IMR-90 (cell line): ENCODE measurements at regions not wholly inside any gene's neighbourhood (a gene's known extent, or its start where the extent isn't known, plus 50 kb on each side); places are given as distances from the start of the nearest gene placed in this dataset.

Experiments used
- ATAC-seq: fragments of 200-7000 bp; cut with Tn5 transposase; 2 replicates; pipeline ENCODE4 v1.9.1; 2020; ENCODE audit warnings: low read depth, mild to moderate bottlenecking, moderate library complexity
- BruUV-seq: library from RNA; stranded (reverse); fragments of 400-500 nt; replicated peaks from 2 replicates; lab custom pipeline; 2021; lab: Mats Ljungman, UMichigan
- CTCF ChIA-PET: fragments of 300-600 bp; formaldehyde crosslinking; extraction: SDS; loops from one replicate; lab custom pipeline; 2021; ENCODE audit warnings: antibody characterized with exemption; lab: Yijun Ruan, JAX
- POLR2A ChIA-PET: fragments of 300-600 bp; sonication (Branson Sonifier 250); formaldehyde crosslinking; loops from one replicate; lab custom pipeline; 2022; ENCODE audit warnings: antibody characterized with exemption; ENCODE audit not compliant: unreplicated experiment; lab: Charles Lee
- DNase-seq: peaks from one replicate; pipeline ENCODE4 v3.0.0; 2013
- H2AFZ ChIP-seq: replicated peaks from 2 replicates; pipeline ENCODE3; 2013; ENCODE audit warnings: low read length, mild to moderate bottlenecking; ENCODE audit not compliant: poor library complexity
- H2AK5ac ChIP-seq: 2 replicates; pipeline ENCODE4 v1.6.1; 2013; ENCODE audit warnings: low read depth, low read length, inconsistent platforms
- H2AK9ac ChIP-seq: replicated peaks from 2 replicates; pipeline ENCODE3; 2013; ENCODE audit warnings: mild to moderate bottlenecking, low read depth, low read length, moderate library complexity; ENCODE audit not compliant: poor library complexity
- H2BK120ac ChIP-seq: 2 replicates; pipeline ENCODE4 v1.6.1; 2013; ENCODE audit warnings: low read depth, low read length, inconsistent platforms
- H2BK15ac ChIP-seq: 3 replicates; pipeline ENCODE4 v1.6.1; 2013; ENCODE audit warnings: low read depth, low read length, inconsistent platforms
- H2BK20ac ChIP-seq: 2 replicates; pipeline ENCODE4 v1.6.1; 2013; ENCODE audit warnings: low read depth, mild to moderate bottlenecking, inconsistent platforms, low read length, moderate library complexity
- H2BK5ac ChIP-seq: 2 replicates; pipeline ENCODE4 v1.6.1; 2013; ENCODE audit warnings: mild to moderate bottlenecking, low read depth, low read length, inconsistent platforms; ENCODE audit not compliant: poor library complexity, severe bottlenecking
- H3K14ac ChIP-seq: replicated peaks from 2 replicates; pipeline ENCODE4 v1.6.1; 2013; ENCODE audit warnings: low read depth, low read length, inconsistent platforms
- H3K18ac ChIP-seq: 2 replicates; pipeline ENCODE4 v1.6.1; 2013; ENCODE audit warnings: low read depth, low read length, control low read depth
- H3K23ac ChIP-seq: 2 replicates; pipeline ENCODE4 v1.6.1; 2013; ENCODE audit warnings: low read depth, low read length, inconsistent platforms
- H3K27ac ChIP-seq: 2 replicates; pipeline ENCODE4 v1.5.1; 2013; ENCODE audit warnings: mild to moderate bottlenecking, control low read depth, low read length; ENCODE audit not compliant: insufficient read depth
- H3K27me3 ChIP-seq: 2 replicates; pipeline ENCODE4 v1.6.1; 2013; ENCODE audit warnings: low read length; ENCODE audit not compliant: control insufficient read depth, insufficient read depth
- H3K36me3 ChIP-seq: 2 replicates; pipeline ENCODE4 v1.6.1; 2013; ENCODE audit warnings: low read length, mixed read lengths; ENCODE audit not compliant: control insufficient read depth, insufficient read depth
- H3K4ac ChIP-seq: 2 replicates; pipeline ENCODE4 v1.6.1; 2013; ENCODE audit warnings: low read depth, low read length, inconsistent platforms
- H3K4me1 ChIP-seq: 2 replicates; pipeline ENCODE4 v1.6.1; 2013; ENCODE audit warnings: low read length, mixed read lengths; ENCODE audit not compliant: control insufficient read depth, insufficient read depth
- H3K4me2 ChIP-seq: 2 replicates; pipeline ENCODE4 v1.6.1; 2013; ENCODE audit warnings: low read depth, mild to moderate bottlenecking, control low read depth, low read length, moderate library complexity
- H3K4me3 ChIP-seq: 2 replicates; pipeline ENCODE4 v1.5.1; 2013; ENCODE audit warnings: low read depth, mild to moderate bottlenecking, control low read depth, low read length, moderate library complexity; ENCODE audit not compliant: insufficient read depth
- H3K56ac ChIP-seq: 2 replicates; pipeline ENCODE4 v1.6.1; 2013; ENCODE audit warnings: low read length, inconsistent platforms; ENCODE audit not compliant: insufficient read depth; ENCODE audit errors: extremely low read depth
- H3K79me1 ChIP-seq, 2 experiments: 2 replicates each; pipeline ENCODE4 v1.6.1; 2013; ENCODE audit warnings: low read length in 2 of 2, inconsistent platforms in 1 of 2, low read depth in 1 of 2
- H3K9ac ChIP-seq: 2 replicates; pipeline ENCODE4 v1.6.1; 2013; ENCODE audit warnings: low read depth, low read length, control low read depth
- H3K9me1 ChIP-seq: 2 replicates; pipeline ENCODE4 v1.6.1; 2013; ENCODE audit warnings: low read length, inconsistent platforms; ENCODE audit not compliant: insufficient read depth
- H3K9me3 ChIP-seq: 2 replicates; pipeline ENCODE4 v1.6.1; 2013; ENCODE audit warnings: low read length; ENCODE audit not compliant: control insufficient read depth, insufficient read depth
- H4K20me1 ChIP-seq: 2 replicates; pipeline ENCODE4 v1.6.1; 2013; ENCODE audit warnings: low read length, inconsistent platforms; ENCODE audit not compliant: insufficient read depth
- H4K5ac ChIP-seq: 2 replicates; pipeline ENCODE4 v1.6.1; 2013; ENCODE audit warnings: mild to moderate bottlenecking, low read depth, low read length, control low read depth
- H4K8ac ChIP-seq, 2 experiments: 2 replicates each; pipeline ENCODE4 v1.6.1; 2013; ENCODE audit warnings: low read depth in 2 of 2, low read length in 2 of 2, control low read depth in 1 of 2, inconsistent platforms in 1 of 2
- H4K91ac ChIP-seq: 2 replicates; pipeline ENCODE4 v1.6.1; 2013; ENCODE audit warnings: low read depth, low read length, inconsistent platforms; ENCODE audit not compliant: insufficient read depth
- CEBPB ChIP-seq: IDR thresholded peaks from 2 replicates; pipeline ENCODE4 v1.6.1; 2012; ENCODE audit warnings: low read depth, low read length, improper control_type of control experiment
- MAZ ChIP-seq: IDR thresholded peaks from 2 replicates; pipeline ENCODE4 v1.6.1; 2012; ENCODE audit warnings: low read depth, mild to moderate bottlenecking, low read length, improper control_type of control experiment, moderate library complexity, borderline replicate concordance
- RCOR1 ChIP-seq: IDR thresholded peaks from 2 replicates; pipeline ENCODE4 v1.6.1; 2012; ENCODE audit warnings: mild to moderate bottlenecking, low read length, improper control_type of control experiment; ENCODE audit not compliant: insufficient replicate concordance
- WGBS, 2 experiments: methylation state at CpG; one replicate each; pipeline versions ENCODE4 v1.1.5 to v1.1.7; 2013; ENCODE audit warnings: missing lambda C conversion rate in 2 of 2; ENCODE audit not compliant: insufficient read length in 1 of 2; ENCODE audit errors: extremely low coverage in 2 of 2; 5-methylcytosine and 5-hydroxymethylcytosine counted together
- dilution Hi-C: fragments of 300-500 bp; cut with HindIII; formaldehyde crosslinking; loops from one replicate; pipeline ENCODE4 v1.14.3; 2018; ENCODE audit warnings: low sequenced_read_pairs; ENCODE audit not compliant: unreplicated experiment
- in situ Hi-C: fragments of 300-500 bp; cut with MboI; formaldehyde crosslinking; loops from 3 replicates; pipeline ENCODE4 v1.14.3; 2019; ENCODE audit warnings: low sequenced_read_pairs, inconsistent platforms, mixed read lengths
- intact Hi-C: fragments of 100-400 bp; cut with micrococcal nuclease; formaldehyde crosslinking; loops from 2 replicates; pipeline ENCODE4 v1.10.0; 2022
- TF ChIP-seq, protein P1 (sequence below): fragments of 150-350 bp; IDR thresholded peaks from 2 replicates; pipeline ENCODE4 v1.6.1; 2017; ENCODE audit warnings: mild to moderate bottlenecking, antibody characterized with exemption, low read length, low read depth

GRCh38 chr1:30348147-30348546, 375.2 kb downstream of the MATN1 start:
- Histone ChIP-seq H3K14ac (no peak overlapping the region), H4K8ac (no peak overlapping the region), H3K18ac (no peak overlapping the region), H3K4me3 (no peak overlapping the region), H2BK20ac (no peak overlapping the region), H3K56ac (no peak overlapping the region), H3K4me1 (no peaks in the 10 kb centered on the region), H3K79me1 (no peaks in the 10 kb centered on the region), H2AFZ (no peak overlapping the region), H3K9ac (no peak overlapping the region), H4K91ac (no peak overlapping the region), H2AK5ac (no peak overlapping the region), H3K27ac (no peak overlapping the region), H2BK15ac (no peak overlapping the region), H4K5ac (no peak overlapping the region), H2BK5ac (no peak overlapping the region), H3K9me1 (no peaks in the 10 kb centered on the region), H3K27me3 (no peaks in the 10 kb centered on the region), H3K23ac (no peak overlapping the region), H2AK9ac (no peak overlapping the region), H4K20me1 (no peaks in the 10 kb centered on the region), H3K4ac (no peak overlapping the region), H2BK120ac (no peak overlapping the region), H3K36me3 (no peaks in the 10 kb centered on the region), H3K4me2 (no peak overlapping the region), H3K9me3 (no peaks in the 10 kb centered on the region)
- dilution Hi-C loops (no loop called here), in situ Hi-C loops (no loop called here), intact Hi-C loops (no loop called here)
- WGBS, 2 experiments: no CpG with 5 or more reads among the region's 2 CpGs
- TF ChIP-seq, protein P1, sequence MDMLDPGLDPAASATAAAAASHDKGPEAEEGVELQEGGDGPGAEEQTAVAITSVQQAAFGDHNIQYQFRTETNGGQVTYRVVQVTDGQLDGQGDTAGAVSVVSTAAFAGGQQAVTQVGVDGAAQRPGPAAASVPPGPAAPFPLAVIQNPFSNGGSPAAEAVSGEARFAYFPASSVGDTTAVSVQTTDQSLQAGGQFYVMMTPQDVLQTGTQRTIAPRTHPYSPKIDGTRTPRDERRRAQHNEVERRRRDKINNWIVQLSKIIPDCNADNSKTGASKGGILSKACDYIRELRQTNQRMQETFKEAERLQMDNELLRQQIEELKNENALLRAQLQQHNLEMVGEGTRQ: no peak
- TF ChIP-seq MAZ (no peak), RCOR1 (no peak), CEBPB (no peak)
- DNase-seq (no peak), ATAC-seq (no peak)
- BruUV-seq: no TSS peak
- ChIA-PET POLR2A (no interaction called here), CTCF (no interaction called here)
